Psoas muscle (tissue), 7 donors: ENCODE measurements at regions not wholly inside any gene's neighbourhood (a gene's known extent, or its start where the extent isn't known, plus 50 kb on each side); places are given as distances from the start of the nearest gene placed in this dataset.

Experiments
- ATAC-seq, 4 donors: fragments of 200-7000 bp; cut with Tn5 transposase; one replicate each; pipeline ENCODE4 v1.9.1; 2020; ENCODE audit warnings: moderate library complexity in 3 of 4, mild to moderate bottlenecking in 2 of 4
- DNase-seq, 2 donors: peaks; one replicate each; pipeline ENCODE4 v3.0.0-alpha.2; 2020
- H3K27ac ChIP-seq: fragments of 200-600 bp; one replicate; pipeline ENCODE4 v1.8.0; 2022
- H3K27me3 ChIP-seq, 3 donors: fragments of 200-600 bp in 1 of 3; one replicate each; pipeline versions ENCODE4 v1.6.1 to v1.8.0; 2013 to 2022; ENCODE audit warnings: low read length in 2 of 3, mild to moderate bottlenecking in 2 of 3, moderate library complexity in 1 of 3; ENCODE audit not compliant: insufficient read depth in 3 of 3
- H3K36me3 ChIP-seq, 2 donors: fragments of 200-600 bp in 1 of 2; one replicate each; pipeline versions ENCODE4 v1.6.1 to v1.8.0; 2013 to 2022; ENCODE audit warnings: low read depth in 1 of 2, mild to moderate bottlenecking in 1 of 2, moderate library complexity in 1 of 2; ENCODE audit not compliant: insufficient read depth in 1 of 2
- H3K4me1 ChIP-seq: fragments of 200-600 bp; one replicate; pipeline ENCODE4 v1.8.0; 2022
- H3K4me3 ChIP-seq: fragments of 200-600 bp; one replicate; pipeline ENCODE4 v1.8.0; 2022; ENCODE audit warnings: mild to moderate bottlenecking
- H3K9me3 ChIP-seq: fragments of 200-600 bp; one replicate; pipeline ENCODE4 v1.8.0; 2022
- CTCF ChIP-seq: fragments of 200-600 bp; IDR thresholded peaks from one replicate; pipeline ENCODE4 v1.8.0; 2022; ENCODE audit warnings: antibody characterized with exemption
- WGBS, 3 donors: extraction: QIAGEN DNeasy Blood & Tissue Kit; methylation state at CpG; one replicate each; pipeline versions ENCODE4 v1.1.6 to v1.1.7; 2013; 5-methylcytosine and 5-hydroxymethylcytosine counted together
- intact Hi-C, 2 donors: fragments of 100-400 bp; cut with DNase I; formaldehyde crosslinking; loops; one replicate each; pipeline versions ENCODE4 v1.11.0 to v1.14.2; 2022
- donor health status: healthy with polysubstance abuse.
- donor health status: DM: no; HTN: no; CAD: no; lungs with moderate emphysema.
- donor health status: Bipolar disorder and iron deficiency.
- donor health status: healthy.
- donor health status: DM: yes; HTN: yes; CAD: no.
- donor health status: DM: no; HTN: no; CAD: no.
- donor health status: DM: yes; HTN: yes; CAD: no.

- no peak for TF ChIP-seq CTCF
- intact Hi-C loops: loop anchor here in 1 of 2 donors (2.0 kb wide), 1 partner anchor 21 kb away; no protein-coding TSS in a partner anchor
- DNase-seq: no peak
- no peaks in the 10 kb centered on the region for H3K4me1 ChIP-seq
- no peaks in the 10 kb centered on the region for H3K9me3 ChIP-seq
- H3K36me3 ChIP-seq: no peaks in the 10 kb centered on the region
- H3K4me3 ChIP-seq: no peak overlapping the region
- ATAC-seq: no peak
- H3K27me3 ChIP-seq: no peaks in the 10 kb centered on the region
- H3K27ac ChIP-seq: no peak overlapping the region
- 70 to 90% (median 78%) methylated on average over 1 of the region's 1 CpG for WGBS, 3 donors
Measured at GRCh38 chr7:89655946-89656345, 498.3 kb upstream of the STEAP1 start.

- no peak for TF ChIP-seq CTCF
- H3K27me3 ChIP-seq: no peaks in the 10 kb centered on the region
- intact Hi-C loops: no loop called here
- ATAC-seq: no peak
- no peaks in the 10 kb centered on the region for H3K9me3 ChIP-seq
- no peaks in the 10 kb centered on the region for H3K4me1 ChIP-seq
- no peak overlapping the region for H3K27ac ChIP-seq
- no peaks in the 10 kb centered on the region for H3K36me3 ChIP-seq
- DNase-seq: no peak
- H3K4me3 ChIP-seq: no peak overlapping the region
- 57 to 76% (median 58%) methylated on average over 2 of the region's 2 CpGs for WGBS, 3 donors
Measured at GRCh38 chr7:89661876-89662275, 492.4 kb upstream of the STEAP1 start.

GRCh38 chr7:89666136-89666835 lies 488.0 kb upstream of the STEAP1 start:
- ATAC-seq (no peak), DNase-seq (no peak)
- intact Hi-C loops: no loop called here
- Histone ChIP-seq H3K9me3 (no peaks in the 10 kb centered on the region), H3K36me3 (no peaks in the 10 kb centered on the region), H3K27me3 (no peaks in the 10 kb centered on the region), H3K27ac (no peak overlapping the region), H3K4me3 (no peak overlapping the region), H3K4me1 (no peaks in the 10 kb centered on the region)
- 50 to 59% (median 52%) methylated on average over 4 of the region's 4 CpGs for WGBS, 3 donors
- no peak for TF ChIP-seq CTCF

GRCh38 chr7:89680161-89680560 lies 474.1 kb upstream of the STEAP1 start:
- Histone ChIP-seq H3K9me3 (no peaks in the 10 kb centered on the region), H3K27me3 (no peaks in the 10 kb centered on the region), H3K4me1 (no peaks in the 10 kb centered on the region), H3K4me3 (no peak overlapping the region), H3K36me3 (no peaks in the 10 kb centered on the region), H3K27ac (no peak overlapping the region)
- WGBS, 3 donors: 21 to 48% (median 48%) methylated on average over 2 of the region's 2 CpGs
- no peak for DNase-seq
- no peak for ATAC-seq
- intact Hi-C loops: no loop called here
- no peak for TF ChIP-seq CTCF

- WGBS, 3 donors: 10 to 12% (median 12%) methylated on average over 1 of the region's 1 CpG
Measured at GRCh38 chr7:89681448-89681847, 472.8 kb upstream of the STEAP1 start.

More at GRCh38 chr7:89681448-89681847, 472.8 kb upstream of the STEAP1 start:
- no peak for ATAC-seq
- no peaks in the 10 kb centered on the region for H3K9me3 ChIP-seq
- H3K36me3 ChIP-seq: no peaks in the 10 kb centered on the region
- H3K27ac ChIP-seq: no peak overlapping the region
- TF ChIP-seq CTCF: no peak
- H3K4me1 ChIP-seq: no peaks in the 10 kb centered on the region
- no peak overlapping the region for H3K4me3 ChIP-seq
- DNase-seq: no peak
- intact Hi-C loops: no loop called here
- H3K27me3 ChIP-seq: no peaks in the 10 kb centered on the region
